SK-N-SH treated with all-trans-retinoic acid at 6 μM for 48 hours (cell line): ENCODE measurements at regions not wholly inside any gene's neighbourhood (a gene's known extent, or its start where the extent isn't known, plus 50 kb on each side); places are given as distances from the start of the nearest gene placed in this dataset.

Experiments used
- TOX ChIP-seq: fragments of 250-450 bp; sonication (Bioruptor Pico); IDR thresholded peaks from 2 replicates; pipeline ENCODE4 v1.8.0; 2021; ENCODE audit warnings: mild to moderate bottlenecking, moderate library complexity, borderline replicate concordance
- ZFP3 ChIP-seq: fragments of 250-450 bp; sonication (Bioruptor Pico); IDR thresholded peaks from 2 replicates; pipeline ENCODE4 v1.5.0; 2020; ENCODE audit warnings: mild to moderate bottlenecking, moderate library complexity
- ZFP30 ChIP-seq: fragments of 450-650 bp; formaldehyde crosslinking; IDR thresholded peaks from 2 replicates; pipeline ENCODE4 v1.5.0; 2022; ENCODE audit warnings: mild to moderate bottlenecking, moderate library complexity

GRCh38 chr11:106482917-106483785 lies 405.7 kb downstream of the AASDHPPT start:
- TF ChIP-seq ZFP30 (CRISPR knock-in tag) (no peak), TOX (CRISPR knock-in tag) (no peak), ZFP3 (no peak)
